ENCODE measurements at regions not wholly inside any gene's neighbourhood (a gene's known extent, or its start where the extent isn't known, plus 50 kb on each side); places are given as distances from the start of the nearest gene placed in this dataset.

DNA sequence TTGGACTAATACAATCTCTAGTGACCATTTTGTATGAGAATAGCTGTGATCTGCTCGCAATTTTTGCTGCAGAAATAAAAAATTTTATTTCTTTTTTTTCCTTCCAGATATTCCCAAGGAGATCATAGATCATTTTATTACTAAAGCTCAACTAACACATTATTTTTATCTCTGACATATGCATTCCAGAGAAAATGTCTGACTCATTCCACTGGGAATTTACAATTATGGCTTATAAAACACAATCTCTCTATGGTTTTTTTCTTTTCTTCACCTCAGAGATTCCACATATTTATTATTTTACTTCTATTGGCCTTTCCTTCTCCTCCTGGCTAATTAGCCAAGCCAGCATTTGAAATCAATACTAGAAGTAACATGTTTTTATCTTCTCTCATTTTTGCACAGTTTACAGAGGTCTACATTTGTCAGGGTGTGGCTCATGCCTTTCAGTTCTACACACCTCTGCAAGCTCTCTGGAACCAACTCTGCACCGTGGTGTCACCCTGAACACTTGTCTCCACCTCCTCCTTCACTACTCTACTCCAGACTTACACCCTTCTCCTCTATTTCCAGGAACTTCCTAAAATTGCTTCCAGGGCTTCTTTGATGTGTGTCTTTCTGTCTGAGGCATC lies 59.8 kb upstream of the GPM6A start:
- H3K4me1 ChIP-seq (ENCODE audit: low read depth): peaks cover 3% of the 10 kb centered on the region
- H3K36me3 ChIP-seq: no peaks in the 10 kb centered on the region
- no peaks in the 10 kb centered on the region for H3K9me3 ChIP-seq (ENCODE audit: low read depth)
- H3K27me3 ChIP-seq: no peaks in the 10 kb centered on the region
- H3K27ac ChIP-seq: no peak overlapping the region
- H3K4me3 ChIP-seq: no peak overlapping the region
- DNase-seq (ENCODE audit: low read depth in 1 of 2, low spot score in 1 of 2): no peak
- TF ChIP-seq, protein P1, sequence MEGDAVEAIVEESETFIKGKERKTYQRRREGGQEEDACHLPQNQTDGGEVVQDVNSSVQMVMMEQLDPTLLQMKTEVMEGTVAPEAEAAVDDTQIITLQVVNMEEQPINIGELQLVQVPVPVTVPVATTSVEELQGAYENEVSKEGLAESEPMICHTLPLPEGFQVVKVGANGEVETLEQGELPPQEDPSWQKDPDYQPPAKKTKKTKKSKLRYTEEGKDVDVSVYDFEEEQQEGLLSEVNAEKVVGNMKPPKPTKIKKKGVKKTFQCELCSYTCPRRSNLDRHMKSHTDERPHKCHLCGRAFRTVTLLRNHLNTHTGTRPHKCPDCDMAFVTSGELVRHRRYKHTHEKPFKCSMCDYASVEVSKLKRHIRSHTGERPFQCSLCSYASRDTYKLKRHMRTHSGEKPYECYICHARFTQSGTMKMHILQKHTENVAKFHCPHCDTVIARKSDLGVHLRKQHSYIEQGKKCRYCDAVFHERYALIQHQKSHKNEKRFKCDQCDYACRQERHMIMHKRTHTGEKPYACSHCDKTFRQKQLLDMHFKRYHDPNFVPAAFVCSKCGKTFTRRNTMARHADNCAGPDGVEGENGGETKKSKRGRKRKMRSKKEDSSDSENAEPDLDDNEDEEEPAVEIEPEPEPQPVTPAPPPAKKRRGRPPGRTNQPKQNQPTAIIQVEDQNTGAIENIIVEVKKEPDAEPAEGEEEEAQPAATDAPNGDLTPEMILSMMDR (IDR thresholded peaks at IDR 0.05; ENCODE audit: low read depth, low read length): no peak

DNA sequence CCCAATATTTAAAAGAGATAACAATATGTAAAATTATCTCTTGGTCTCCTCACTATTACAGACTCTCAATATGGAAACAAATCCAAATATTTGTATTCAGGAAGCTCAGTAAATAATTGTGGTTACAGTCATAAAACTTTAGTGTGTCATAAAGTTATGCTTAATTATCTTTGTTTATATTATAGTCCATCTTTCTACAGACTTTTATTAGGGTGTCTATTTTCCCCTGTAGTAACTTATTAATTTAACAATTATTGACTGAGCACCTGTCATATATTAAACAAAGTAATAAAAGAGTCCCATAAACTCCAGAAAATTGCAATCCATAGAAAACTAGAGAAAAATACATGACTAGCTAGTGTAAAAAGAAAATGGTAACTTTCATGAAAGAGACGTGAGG lies 61.6 kb upstream of the GPM6A start:
- H3K4me3 ChIP-seq: no peak overlapping the region
- H3K4me1 ChIP-seq (ENCODE audit: low read depth): peaks cover 3% of the 10 kb centered on the region
- TF ChIP-seq, protein P1 (IDR thresholded peaks at IDR 0.05; ENCODE audit: low read depth, low read length): no peak
- DNase-seq (ENCODE audit: low read depth in 1 of 2, low spot score in 1 of 2): no peak
- no peaks in the 10 kb centered on the region for H3K27me3 ChIP-seq
- H3K36me3 ChIP-seq: no peaks in the 10 kb centered on the region
- no peaks in the 10 kb centered on the region for H3K9me3 ChIP-seq (ENCODE audit: low read depth)
- no peak overlapping the region for H3K27ac ChIP-seq

DNA sequence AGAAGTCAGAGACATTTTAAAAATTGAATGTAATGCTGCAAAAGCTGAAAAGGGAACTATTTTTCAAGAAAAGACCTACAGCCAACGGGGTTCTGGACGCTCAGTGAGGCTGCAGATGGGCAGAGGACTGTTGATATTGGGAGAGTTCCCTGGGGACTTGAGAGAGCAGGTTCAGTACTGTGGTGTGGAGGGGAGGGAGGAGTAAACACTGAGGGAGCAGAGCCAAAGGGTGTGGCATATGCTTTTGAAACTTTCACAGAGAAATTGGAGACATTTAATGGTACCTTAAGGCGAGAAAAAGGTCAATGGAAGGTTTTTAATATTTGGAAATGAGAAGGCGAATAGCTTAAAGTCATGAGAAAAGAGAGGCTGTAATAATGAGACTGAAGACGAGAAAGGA lies 62.2 kb upstream of the GPM6A start:
- H3K9me3 ChIP-seq (ENCODE audit: low read depth): no peaks in the 10 kb centered on the region
- H3K4me1 ChIP-seq (ENCODE audit: low read depth): peaks cover 3% of the 10 kb centered on the region
- no peak for DNase-seq (ENCODE audit: low read depth in 1 of 2, low spot score in 1 of 2)
- H3K27ac ChIP-seq: no peak overlapping the region
- H3K4me3 ChIP-seq: no peak overlapping the region
- H3K36me3 ChIP-seq: no peaks in the 10 kb centered on the region
- TF ChIP-seq, protein P1 (IDR thresholded peaks at IDR 0.05; ENCODE audit: low read depth, low read length): no peak
- H3K27me3 ChIP-seq: no peaks in the 10 kb centered on the region

DNA sequence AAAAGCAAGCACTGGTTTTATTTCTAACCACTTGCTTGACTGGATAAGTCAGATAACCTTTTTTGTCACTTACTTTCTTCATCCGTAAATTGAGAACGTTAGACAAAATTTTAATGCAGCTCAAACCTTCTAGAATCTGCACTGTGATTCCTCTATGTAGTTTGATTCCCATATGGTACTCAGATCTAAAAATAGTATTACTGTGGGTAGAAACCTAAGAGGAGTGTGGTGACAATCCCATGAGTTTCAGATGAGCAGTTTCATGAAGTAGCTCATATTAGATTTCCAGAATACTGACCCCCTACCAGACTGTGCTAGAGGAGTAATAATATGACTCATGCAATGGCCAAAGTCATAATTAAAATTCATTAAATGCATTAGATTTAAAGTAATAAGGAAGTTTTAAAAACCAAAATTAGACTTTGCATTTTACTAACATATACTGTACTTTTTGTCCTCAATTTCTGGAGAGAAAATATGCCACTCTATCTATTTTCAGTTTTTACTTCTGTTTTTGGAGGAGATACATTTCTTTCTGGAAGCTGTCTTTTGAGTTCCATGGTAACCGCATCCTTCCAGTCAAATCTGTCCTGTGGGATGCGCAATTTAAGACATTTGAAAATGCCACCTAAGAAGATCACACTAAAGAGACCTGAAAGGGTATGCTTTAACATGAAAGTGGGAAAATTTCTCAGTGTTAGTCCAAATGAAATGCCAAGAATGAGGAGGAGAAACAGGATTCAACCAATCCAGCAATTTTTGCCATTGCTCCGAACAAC lies 64.1 kb upstream of the GPM6A start:
- Histone ChIP-seq H3K27ac (no peak overlapping the region), H3K27me3 (no peaks in the 10 kb centered on the region)
- TF ChIP-seq, protein P1 (IDR thresholded peaks at IDR 0.05; ENCODE audit: low read depth, low read length): no peak

DNA sequence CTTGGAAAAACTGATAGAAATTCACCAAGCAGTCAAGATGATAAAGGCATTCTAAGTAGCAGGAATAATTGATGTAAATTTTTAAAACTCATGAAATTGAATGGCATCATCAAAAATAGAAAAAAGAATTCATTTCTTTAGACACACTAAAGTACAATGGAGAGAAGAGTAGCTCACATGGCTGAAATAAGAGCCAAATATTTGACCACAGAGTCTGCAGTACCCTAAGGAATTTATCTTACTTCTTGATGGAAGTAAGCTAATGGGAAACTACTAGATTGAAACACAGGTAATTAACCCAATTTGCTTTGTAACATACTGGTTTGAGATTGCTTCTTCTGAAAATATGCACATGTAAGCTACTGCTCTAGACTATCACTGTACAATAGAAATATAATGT lies 70.8 kb upstream of the GPM6A start:
- TF ChIP-seq, protein P1 (IDR thresholded peaks at IDR 0.05; ENCODE audit: low read depth, low read length): no peak
- DNase-seq (ENCODE audit: low read depth in 1 of 2, low spot score in 1 of 2): no peak

More for the DNA sequence above, 64.1 kb upstream of the GPM6A start:
- no peak for DNase-seq (ENCODE audit: low read depth in 1 of 2, low spot score in 1 of 2)
- Histone ChIP-seq H3K4me3 (no peak overlapping the region), H3K36me3 (no peaks in the 10 kb centered on the region), H3K4me1 (ENCODE audit: low read depth) (peaks cover 3% of the 10 kb centered on the region), H3K9me3 (ENCODE audit: low read depth) (no peaks in the 10 kb centered on the region)

More for the DNA sequence above, 70.8 kb upstream of the GPM6A start:
- Histone ChIP-seq H3K27ac (no peak overlapping the region), H3K4me1 (ENCODE audit: low read depth) (no peaks in the 10 kb centered on the region), H3K4me3 (no peak overlapping the region), H3K9me3 (ENCODE audit: low read depth) (no peaks in the 10 kb centered on the region), H3K27me3 (no peaks in the 10 kb centered on the region), H3K36me3 (no peaks in the 10 kb centered on the region)

All from cardiac muscle cell (in vitro differentiated cells and primary cell).